IMR-90 (cell line): ENCODE measurements at regions not wholly inside any gene's neighbourhood (a gene's known extent, or its start where the extent isn't known, plus 50 kb on each side); places are given as distances from the start of the nearest gene placed in this dataset.

Experiments used
- ATAC-seq: fragments of 200-7000 bp; cut with Tn5 transposase; 2 replicates; pipeline ENCODE4 v1.9.1; 2020; ENCODE audit warnings: low read depth, mild to moderate bottlenecking, moderate library complexity
- BruUV-seq: library from RNA; stranded (reverse); fragments of 400-500 nt; replicated peaks from 2 replicates; lab custom pipeline; 2021; lab: Mats Ljungman, UMichigan
- CTCF ChIA-PET: fragments of 300-600 bp; formaldehyde crosslinking; extraction: SDS; loops from one replicate; lab custom pipeline; 2021; ENCODE audit warnings: antibody characterized with exemption; lab: Yijun Ruan, JAX
- POLR2A ChIA-PET: fragments of 300-600 bp; sonication (Branson Sonifier 250); formaldehyde crosslinking; loops from one replicate; lab custom pipeline; 2022; ENCODE audit warnings: antibody characterized with exemption; ENCODE audit not compliant: unreplicated experiment; lab: Charles Lee
- DNase-seq: peaks from one replicate; pipeline ENCODE4 v3.0.0; 2013
- H2AFZ ChIP-seq: replicated peaks from 2 replicates; pipeline ENCODE3; 2013; ENCODE audit warnings: low read length, mild to moderate bottlenecking; ENCODE audit not compliant: poor library complexity
- H2AK5ac ChIP-seq: 2 replicates; pipeline ENCODE4 v1.6.1; 2013; ENCODE audit warnings: low read depth, low read length, inconsistent platforms
- H2AK9ac ChIP-seq: replicated peaks from 2 replicates; pipeline ENCODE3; 2013; ENCODE audit warnings: mild to moderate bottlenecking, low read depth, low read length, moderate library complexity; ENCODE audit not compliant: poor library complexity
- H2BK120ac ChIP-seq: 2 replicates; pipeline ENCODE4 v1.6.1; 2013; ENCODE audit warnings: low read depth, low read length, inconsistent platforms
- H2BK15ac ChIP-seq: 3 replicates; pipeline ENCODE4 v1.6.1; 2013; ENCODE audit warnings: low read depth, low read length, inconsistent platforms
- H2BK20ac ChIP-seq: 2 replicates; pipeline ENCODE4 v1.6.1; 2013; ENCODE audit warnings: low read depth, mild to moderate bottlenecking, inconsistent platforms, low read length, moderate library complexity
- H2BK5ac ChIP-seq: 2 replicates; pipeline ENCODE4 v1.6.1; 2013; ENCODE audit warnings: mild to moderate bottlenecking, low read depth, low read length, inconsistent platforms; ENCODE audit not compliant: poor library complexity, severe bottlenecking
- H3K14ac ChIP-seq: replicated peaks from 2 replicates; pipeline ENCODE4 v1.6.1; 2013; ENCODE audit warnings: low read depth, low read length, inconsistent platforms
- H3K18ac ChIP-seq: 2 replicates; pipeline ENCODE4 v1.6.1; 2013; ENCODE audit warnings: low read depth, low read length, control low read depth
- H3K23ac ChIP-seq: 2 replicates; pipeline ENCODE4 v1.6.1; 2013; ENCODE audit warnings: low read depth, low read length, inconsistent platforms
- H3K27ac ChIP-seq: 2 replicates; pipeline ENCODE4 v1.5.1; 2013; ENCODE audit warnings: mild to moderate bottlenecking, control low read depth, low read length; ENCODE audit not compliant: insufficient read depth
- H3K27me3 ChIP-seq: 2 replicates; pipeline ENCODE4 v1.6.1; 2013; ENCODE audit warnings: low read length; ENCODE audit not compliant: control insufficient read depth, insufficient read depth
- H3K36me3 ChIP-seq: 2 replicates; pipeline ENCODE4 v1.6.1; 2013; ENCODE audit warnings: low read length, mixed read lengths; ENCODE audit not compliant: control insufficient read depth, insufficient read depth
- H3K4ac ChIP-seq: 2 replicates; pipeline ENCODE4 v1.6.1; 2013; ENCODE audit warnings: low read depth, low read length, inconsistent platforms
- H3K4me1 ChIP-seq: 2 replicates; pipeline ENCODE4 v1.6.1; 2013; ENCODE audit warnings: low read length, mixed read lengths; ENCODE audit not compliant: control insufficient read depth, insufficient read depth
- H3K4me2 ChIP-seq: 2 replicates; pipeline ENCODE4 v1.6.1; 2013; ENCODE audit warnings: low read depth, mild to moderate bottlenecking, control low read depth, low read length, moderate library complexity
- H3K4me3 ChIP-seq: 2 replicates; pipeline ENCODE4 v1.5.1; 2013; ENCODE audit warnings: low read depth, mild to moderate bottlenecking, control low read depth, low read length, moderate library complexity; ENCODE audit not compliant: insufficient read depth
- H3K56ac ChIP-seq: 2 replicates; pipeline ENCODE4 v1.6.1; 2013; ENCODE audit warnings: low read length, inconsistent platforms; ENCODE audit not compliant: insufficient read depth; ENCODE audit errors: extremely low read depth
- H3K79me1 ChIP-seq, 2 experiments: 2 replicates each; pipeline ENCODE4 v1.6.1; 2013; ENCODE audit warnings: low read length in 2 of 2, inconsistent platforms in 1 of 2, low read depth in 1 of 2
- H3K9ac ChIP-seq: 2 replicates; pipeline ENCODE4 v1.6.1; 2013; ENCODE audit warnings: low read depth, low read length, control low read depth
- H3K9me1 ChIP-seq: 2 replicates; pipeline ENCODE4 v1.6.1; 2013; ENCODE audit warnings: low read length, inconsistent platforms; ENCODE audit not compliant: insufficient read depth
- H3K9me3 ChIP-seq: 2 replicates; pipeline ENCODE4 v1.6.1; 2013; ENCODE audit warnings: low read length; ENCODE audit not compliant: control insufficient read depth, insufficient read depth
- H4K20me1 ChIP-seq: 2 replicates; pipeline ENCODE4 v1.6.1; 2013; ENCODE audit warnings: low read length, inconsistent platforms; ENCODE audit not compliant: insufficient read depth
- H4K5ac ChIP-seq: 2 replicates; pipeline ENCODE4 v1.6.1; 2013; ENCODE audit warnings: mild to moderate bottlenecking, low read depth, low read length, control low read depth
- H4K8ac ChIP-seq, 2 experiments: 2 replicates each; pipeline ENCODE4 v1.6.1; 2013; ENCODE audit warnings: low read depth in 2 of 2, low read length in 2 of 2, control low read depth in 1 of 2, inconsistent platforms in 1 of 2
- H4K91ac ChIP-seq: 2 replicates; pipeline ENCODE4 v1.6.1; 2013; ENCODE audit warnings: low read depth, low read length, inconsistent platforms; ENCODE audit not compliant: insufficient read depth
- BHLHE40 ChIP-seq: fragments of 150-350 bp; IDR thresholded peaks from 2 replicates; pipeline ENCODE4 v1.6.1; 2016; ENCODE audit warnings: mild to moderate bottlenecking, low read depth, low read length
- CEBPB ChIP-seq: IDR thresholded peaks from 2 replicates; pipeline ENCODE4 v1.6.1; 2012; ENCODE audit warnings: low read depth, low read length, improper control_type of control experiment
- CHD1 ChIP-seq: IDR thresholded peaks from 2 replicates; pipeline ENCODE4 v1.6.1; 2012; ENCODE audit warnings: low read depth, low read length, improper control_type of control experiment
- CTCF ChIP-seq: conservative IDR thresholded peaks from 2 replicates; pipeline ENCODE4 v1.5.1; 2012; ENCODE audit warnings: mild to moderate bottlenecking, low read depth, low read length, improper control_type of control experiment
- FOS ChIP-seq: fragments of 150-350 bp; IDR thresholded peaks from 2 replicates; pipeline ENCODE4 v1.6.1; 2016; ENCODE audit warnings: low read depth, low read length
- MAFK ChIP-seq: IDR thresholded peaks from 2 replicates; pipeline ENCODE4 v1.6.1; 2012; ENCODE audit warnings: low read depth, low read length, improper control_type of control experiment
- MAZ ChIP-seq: IDR thresholded peaks from 2 replicates; pipeline ENCODE4 v1.6.1; 2012; ENCODE audit warnings: low read depth, mild to moderate bottlenecking, low read length, improper control_type of control experiment, moderate library complexity, borderline replicate concordance
- MXI1 ChIP-seq: IDR thresholded peaks from 2 replicates; pipeline ENCODE4 v1.6.1; 2012; ENCODE audit warnings: low read depth, mild to moderate bottlenecking, low read length, moderate library complexity, borderline replicate concordance
- NFE2L2 ChIP-seq: fragments of 150-350 bp; IDR thresholded peaks from 2 replicates; pipeline ENCODE4 v1.6.1; 2016; ENCODE audit warnings: low read depth, mild to moderate bottlenecking, low read length
- POLR2A ChIP-seq: IDR thresholded peaks from 2 replicates; pipeline ENCODE4 v1.6.1; 2012; ENCODE audit warnings: mild to moderate bottlenecking, low read depth, low read length
- RAD21 ChIP-seq: IDR thresholded peaks from 2 replicates; pipeline ENCODE4 v1.6.1; 2012; ENCODE audit warnings: low read length, improper control_type of control experiment
- RCOR1 ChIP-seq: IDR thresholded peaks from 2 replicates; pipeline ENCODE4 v1.6.1; 2012; ENCODE audit warnings: mild to moderate bottlenecking, low read length, improper control_type of control experiment; ENCODE audit not compliant: insufficient replicate concordance
- RFX5 ChIP-seq: IDR thresholded peaks from 2 replicates; pipeline ENCODE4 v1.8.0; 2012; ENCODE audit warnings: low read depth, mild to moderate bottlenecking, low read length, moderate library complexity
- SMC3 ChIP-seq: fragments of 150-350 bp; IDR thresholded peaks from 2 replicates; pipeline ENCODE4 v1.6.1; 2016; ENCODE audit warnings: low read depth, mild to moderate bottlenecking, antibody characterized with exemption, low read length, moderate library complexity
- USF2 ChIP-seq: fragments of 150-350 bp; IDR thresholded peaks from 2 replicates; pipeline ENCODE4 v1.6.1; 2017; ENCODE audit warnings: mild to moderate bottlenecking, antibody characterized with exemption, low read length, low read depth
- WGBS, 2 experiments: methylation state at CpG; one replicate each; pipeline versions ENCODE4 v1.1.5 to v1.1.7; 2013; ENCODE audit warnings: missing lambda C conversion rate in 2 of 2; ENCODE audit not compliant: insufficient read length in 1 of 2; ENCODE audit errors: extremely low coverage in 2 of 2; 5-methylcytosine and 5-hydroxymethylcytosine counted together
- dilution Hi-C: fragments of 300-500 bp; cut with HindIII; formaldehyde crosslinking; loops from one replicate; pipeline ENCODE4 v1.14.3; 2018; ENCODE audit warnings: low sequenced_read_pairs; ENCODE audit not compliant: unreplicated experiment
- in situ Hi-C: fragments of 300-500 bp; cut with MboI; formaldehyde crosslinking; loops from 3 replicates; pipeline ENCODE4 v1.14.3; 2019; ENCODE audit warnings: low sequenced_read_pairs, inconsistent platforms, mixed read lengths
- intact Hi-C: fragments of 100-400 bp; cut with micrococcal nuclease; formaldehyde crosslinking; loops from 2 replicates; pipeline ENCODE4 v1.10.0; 2022
- TF ChIP-seq, protein P1 (sequence below): fragments of 150-350 bp; IDR thresholded peaks from 2 replicates; pipeline ENCODE4 v1.6.1; 2016; ENCODE audit warnings: low read depth, mild to moderate bottlenecking, low read length, moderate library complexity, borderline replicate concordance

- no peaks in the 10 kb centered on the region for H3K9me3 ChIP-seq
- H2BK120ac ChIP-seq, result no peak overlapping the region
- H4K5ac ChIP-seq, result no peak overlapping the region
- no peak overlapping the region for H3K27ac ChIP-seq
- H2BK20ac ChIP-seq, result no peak overlapping the region
- H4K8ac ChIP-seq, result no peak overlapping the region
- peaks cover 15% of the 10 kb centered on the region for H3K27me3 ChIP-seq
- no peak overlapping the region for H3K56ac ChIP-seq
- H2AK9ac ChIP-seq, result no peak overlapping the region
- intact Hi-C loops (no loop called here), dilution Hi-C loops (no loop called here), in situ Hi-C loops (no loop called here)
- no peak for ATAC-seq
- H3K23ac ChIP-seq, result no peak overlapping the region
- no peak overlapping the region for H2AFZ ChIP-seq
- H2AK5ac ChIP-seq, result no peak overlapping the region
- H3K18ac ChIP-seq, result no peak overlapping the region
- no peaks in the 10 kb centered on the region for H3K9me1 ChIP-seq
- H3K4me3 ChIP-seq, result no peak overlapping the region
- no peak overlapping the region for H3K4me2 ChIP-seq
- H3K9ac ChIP-seq, result no peak overlapping the region
- no peaks in the 10 kb centered on the region for H3K36me3 ChIP-seq
- no peak overlapping the region for H2BK15ac ChIP-seq
- POLR2A ChIA-PET, result no interaction called here
- TF ChIP-seq RAD21, result no peak
- no peak for TF ChIP-seq CTCF
- no peak for TF ChIP-seq CEBPB
- no peak for TF ChIP-seq MAZ
- no peak for TF ChIP-seq NFE2L2
- no peak for TF ChIP-seq MAFK
- TF ChIP-seq MXI1, result no peak
- TF ChIP-seq POLR2A, result no peak
- no peak for TF ChIP-seq FOS
- TF ChIP-seq RFX5, result no peak
- TF ChIP-seq USF2, result no peak
- TF ChIP-seq BHLHE40, result no peak
- TF ChIP-seq, protein P1, sequence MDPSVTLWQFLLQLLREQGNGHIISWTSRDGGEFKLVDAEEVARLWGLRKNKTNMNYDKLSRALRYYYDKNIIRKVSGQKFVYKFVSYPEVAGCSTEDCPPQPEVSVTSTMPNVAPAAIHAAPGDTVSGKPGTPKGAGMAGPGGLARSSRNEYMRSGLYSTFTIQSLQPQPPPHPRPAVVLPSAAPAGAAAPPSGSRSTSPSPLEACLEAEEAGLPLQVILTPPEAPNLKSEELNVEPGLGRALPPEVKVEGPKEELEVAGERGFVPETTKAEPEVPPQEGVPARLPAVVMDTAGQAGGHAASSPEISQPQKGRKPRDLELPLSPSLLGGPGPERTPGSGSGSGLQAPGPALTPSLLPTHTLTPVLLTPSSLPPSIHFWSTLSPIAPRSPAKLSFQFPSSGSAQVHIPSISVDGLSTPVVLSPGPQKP, result no peak
- no peak for TF ChIP-seq CHD1
- no peak for TF ChIP-seq SMC3
- no peak for TF ChIP-seq RCOR1
- BruUV-seq, result no TSS peak
- H4K91ac ChIP-seq, result no peak overlapping the region
- no peaks in the 10 kb centered on the region for H3K4me1 ChIP-seq
- H3K4ac ChIP-seq, result no peak overlapping the region
- no peaks in the 10 kb centered on the region for H3K79me1 ChIP-seq
- WGBS, 2 experiments, result 73% methylated on average over 12 of the region's 21 CpGs; no CpG with 5 or more reads in 1 of the 2 experiments
- H2BK5ac ChIP-seq, result no peak overlapping the region
- CTCF ChIA-PET, result no interaction called here
- no peak for DNase-seq
- no peak overlapping the region for H3K14ac ChIP-seq
- H4K20me1 ChIP-seq, result no peaks in the 10 kb centered on the region
Measured at GRCh38 chr5:179416114-179416822, 71.0 kb upstream of the ADAMTS2 start.
